ENCODE measurements at regions not wholly inside any gene's neighbourhood (a gene's known extent, or its start where the extent isn't known, plus 50 kb on each side); places are given as distances from the start of the nearest gene placed in this dataset.

DNA sequence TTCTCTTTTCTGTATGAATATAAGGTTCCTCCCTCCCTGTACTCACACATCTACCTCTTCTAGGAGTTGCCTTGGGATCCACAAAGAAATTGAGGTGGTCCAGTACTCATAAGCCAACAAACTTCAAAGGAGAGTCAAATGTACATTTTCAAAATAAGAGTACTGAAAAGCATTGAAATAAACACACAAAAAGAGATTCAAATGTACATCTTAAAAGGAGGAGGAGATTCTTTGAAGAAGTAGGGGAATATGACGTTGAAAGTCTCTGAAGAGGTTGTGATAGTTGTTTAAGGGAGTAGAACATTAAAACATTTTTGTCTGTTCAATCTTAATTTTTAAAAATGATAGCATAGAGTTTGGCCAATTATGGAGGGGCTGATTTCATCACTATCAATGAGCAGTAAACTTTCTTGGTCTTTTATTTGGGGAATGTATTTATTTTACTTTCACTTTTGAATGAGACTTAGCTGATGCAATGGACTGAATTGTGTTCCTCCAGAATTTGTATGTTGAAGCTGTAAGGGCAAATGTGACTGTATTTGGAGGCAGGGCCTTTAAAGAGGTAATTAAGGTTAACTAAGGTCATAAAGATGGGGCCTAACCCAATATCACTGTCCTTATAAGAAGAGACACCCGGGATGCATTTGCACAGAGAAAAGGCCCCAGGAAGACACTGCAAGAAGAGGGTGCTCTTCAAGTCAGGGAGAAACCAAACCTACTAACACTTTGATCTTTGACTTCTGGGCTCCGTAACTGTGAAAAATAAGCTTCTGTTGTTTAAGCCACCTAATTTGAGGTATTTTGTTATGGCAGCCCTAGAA, 226.3 kb upstream of the PGRMC2 start:
- Histone ChIP-seq H3K9me3 (no peaks in the 10 kb centered on the region), H3K27me3 (no peaks in the 10 kb centered on the region), H3K4me1 (peaks cover 9% of the 10 kb centered on the region), H3K36me3 (no peaks in the 10 kb centered on the region), H3K4me3 (ENCODE audit: low read depth, low read length) (no peak overlapping the region)
- DNase-seq = no peak
- TF ChIP-seq, protein P1, sequence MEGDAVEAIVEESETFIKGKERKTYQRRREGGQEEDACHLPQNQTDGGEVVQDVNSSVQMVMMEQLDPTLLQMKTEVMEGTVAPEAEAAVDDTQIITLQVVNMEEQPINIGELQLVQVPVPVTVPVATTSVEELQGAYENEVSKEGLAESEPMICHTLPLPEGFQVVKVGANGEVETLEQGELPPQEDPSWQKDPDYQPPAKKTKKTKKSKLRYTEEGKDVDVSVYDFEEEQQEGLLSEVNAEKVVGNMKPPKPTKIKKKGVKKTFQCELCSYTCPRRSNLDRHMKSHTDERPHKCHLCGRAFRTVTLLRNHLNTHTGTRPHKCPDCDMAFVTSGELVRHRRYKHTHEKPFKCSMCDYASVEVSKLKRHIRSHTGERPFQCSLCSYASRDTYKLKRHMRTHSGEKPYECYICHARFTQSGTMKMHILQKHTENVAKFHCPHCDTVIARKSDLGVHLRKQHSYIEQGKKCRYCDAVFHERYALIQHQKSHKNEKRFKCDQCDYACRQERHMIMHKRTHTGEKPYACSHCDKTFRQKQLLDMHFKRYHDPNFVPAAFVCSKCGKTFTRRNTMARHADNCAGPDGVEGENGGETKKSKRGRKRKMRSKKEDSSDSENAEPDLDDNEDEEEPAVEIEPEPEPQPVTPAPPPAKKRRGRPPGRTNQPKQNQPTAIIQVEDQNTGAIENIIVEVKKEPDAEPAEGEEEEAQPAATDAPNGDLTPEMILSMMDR (IDR thresholded peaks at IDR 0.05; ENCODE audit: low read depth, low read length) = no peak

DNA sequence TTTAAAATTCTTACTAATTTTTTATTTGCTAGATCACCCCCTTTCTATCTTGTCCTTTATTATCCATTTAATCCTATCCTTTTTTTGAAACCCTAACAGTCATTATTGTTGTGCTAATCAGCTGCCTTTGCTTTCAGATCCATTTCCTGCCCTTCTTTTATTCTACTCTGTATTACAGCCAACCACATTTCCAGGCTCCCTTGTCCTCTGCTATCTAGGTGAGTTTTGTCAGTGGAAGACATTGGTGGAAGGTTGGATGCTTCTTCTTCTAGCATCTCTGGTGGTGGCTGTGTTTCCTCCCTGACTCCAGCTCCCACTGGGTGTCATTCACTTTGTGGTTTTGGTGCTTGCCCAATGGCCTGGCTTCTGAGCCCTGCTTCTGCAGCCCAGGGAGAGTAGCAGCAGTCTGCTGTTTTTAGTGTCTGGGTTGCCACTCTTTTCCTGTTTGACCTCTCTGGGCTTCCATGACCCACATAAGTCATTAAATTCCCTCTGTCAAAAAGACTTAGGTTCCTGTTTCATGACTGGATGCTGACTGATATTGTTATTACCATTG, 225.2 kb upstream of the PGRMC2 start:
- TF ChIP-seq, protein P1 (IDR thresholded peaks at IDR 0.05; ENCODE audit: low read depth, low read length) = no peak
- no peak for DNase-seq
- H3K4me3 ChIP-seq (ENCODE audit: low read depth, low read length) = no peak overlapping the region
- H3K4me1 ChIP-seq = peaks cover 6% of the 10 kb centered on the region
- H3K9me3 ChIP-seq = no peaks in the 10 kb centered on the region
- H3K27me3 ChIP-seq = no peaks in the 10 kb centered on the region
- no peaks in the 10 kb centered on the region for H3K36me3 ChIP-seq

DNA sequence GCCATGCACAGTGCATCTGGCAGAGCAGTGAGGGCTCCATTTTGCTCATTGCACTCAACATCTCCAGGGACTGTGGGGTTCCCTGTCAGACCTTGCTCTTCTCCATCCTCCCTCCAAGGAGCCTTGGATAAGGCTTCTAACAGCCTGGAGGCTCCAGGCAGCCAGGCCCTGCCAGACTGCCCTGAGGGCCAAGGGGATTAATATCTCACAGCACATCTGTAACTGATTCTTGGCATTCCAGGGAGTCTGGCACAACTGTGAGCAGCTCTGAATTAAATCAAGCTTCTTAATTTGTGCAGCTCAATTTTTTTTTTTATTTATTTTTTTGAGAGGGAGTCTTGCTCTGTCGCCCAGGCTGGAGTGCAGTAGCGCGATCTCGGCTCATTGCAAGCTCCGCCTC, 224.5 kb upstream of the PGRMC2 start:
- H3K36me3 ChIP-seq = no peaks in the 10 kb centered on the region
- H3K4me1 ChIP-seq = peaks cover 2% of the 10 kb centered on the region
- H3K4me3 ChIP-seq (ENCODE audit: low read depth, low read length) = no peak overlapping the region
- no peaks in the 10 kb centered on the region for H3K9me3 ChIP-seq
- no peak for DNase-seq
- no peaks in the 10 kb centered on the region for H3K27me3 ChIP-seq
- TF ChIP-seq, protein P1 (IDR thresholded peaks at IDR 0.05; ENCODE audit: low read depth, low read length) = no peak

DNA sequence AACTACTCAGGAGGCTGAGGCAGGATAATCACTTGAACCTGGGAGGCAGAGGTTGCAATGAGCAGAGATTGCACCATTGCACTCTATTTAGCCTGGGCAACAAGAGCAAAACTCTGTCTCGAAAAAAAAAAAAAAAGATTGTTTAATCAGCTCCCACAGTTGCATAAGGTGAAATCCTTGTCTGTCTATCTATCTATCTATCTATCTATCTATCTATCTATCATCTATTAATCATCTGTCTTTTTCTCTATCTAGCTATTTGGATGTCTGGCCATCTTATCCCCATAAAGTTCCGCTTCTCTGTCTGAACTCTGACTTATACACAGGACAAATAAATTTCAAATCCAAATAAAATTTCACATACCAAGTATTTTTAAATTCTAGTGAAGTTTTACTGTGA, 223.2 kb upstream of the PGRMC2 start:
- no peaks in the 10 kb centered on the region for H3K36me3 ChIP-seq
- H3K9me3 ChIP-seq = no peaks in the 10 kb centered on the region
- TF ChIP-seq, protein P1 (IDR thresholded peaks at IDR 0.05; ENCODE audit: low read depth, low read length) = no peak
- no peak for DNase-seq
- no peaks in the 10 kb centered on the region for H3K4me1 ChIP-seq
- no peak overlapping the region for H3K4me3 ChIP-seq (ENCODE audit: low read depth, low read length)
- H3K27me3 ChIP-seq = no peaks in the 10 kb centered on the region

DNA sequence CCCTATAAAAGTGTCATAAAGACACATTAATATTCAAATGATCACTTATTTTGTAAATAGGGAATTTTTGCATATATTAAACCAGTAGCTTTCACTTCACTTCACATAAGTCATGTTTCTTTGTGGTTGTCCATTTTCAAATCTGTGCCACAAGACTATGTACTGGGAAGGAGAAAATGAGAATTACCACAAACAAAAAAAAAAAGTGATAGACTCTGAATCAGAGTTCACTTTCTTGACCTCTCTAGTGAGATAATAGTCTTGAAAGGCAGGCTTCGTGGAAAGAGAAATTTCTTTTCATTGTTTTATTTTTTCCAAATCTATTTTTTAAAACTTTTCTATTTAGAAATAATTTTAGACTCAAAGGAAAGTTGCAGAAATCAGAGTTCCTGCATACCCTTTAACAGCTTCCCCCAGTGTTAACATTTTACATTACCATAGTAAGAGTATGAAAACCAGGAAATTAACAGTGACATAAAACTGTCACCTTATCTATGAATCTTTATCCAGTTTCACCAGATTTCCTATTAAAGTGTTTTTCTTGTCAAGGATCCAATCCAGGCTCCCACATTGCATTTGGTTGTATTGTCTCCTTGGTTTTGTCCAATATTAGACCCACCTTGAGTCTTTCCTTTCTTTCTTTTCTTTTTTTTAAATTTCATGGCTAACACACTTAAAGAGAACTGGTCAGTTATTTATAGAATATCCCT, 215.4 kb upstream of the PGRMC2 start:
- TF ChIP-seq, protein P1 (IDR thresholded peaks at IDR 0.05; ENCODE audit: low read depth, low read length) = no peak
- Histone ChIP-seq H3K4me1 (no peaks in the 10 kb centered on the region), H3K27me3 (no peaks in the 10 kb centered on the region), H3K36me3 (no peaks in the 10 kb centered on the region), H3K9me3 (no peaks in the 10 kb centered on the region), H3K4me3 (ENCODE audit: low read depth, low read length) (no peak overlapping the region)
- DNase-seq = no peak

DNA sequence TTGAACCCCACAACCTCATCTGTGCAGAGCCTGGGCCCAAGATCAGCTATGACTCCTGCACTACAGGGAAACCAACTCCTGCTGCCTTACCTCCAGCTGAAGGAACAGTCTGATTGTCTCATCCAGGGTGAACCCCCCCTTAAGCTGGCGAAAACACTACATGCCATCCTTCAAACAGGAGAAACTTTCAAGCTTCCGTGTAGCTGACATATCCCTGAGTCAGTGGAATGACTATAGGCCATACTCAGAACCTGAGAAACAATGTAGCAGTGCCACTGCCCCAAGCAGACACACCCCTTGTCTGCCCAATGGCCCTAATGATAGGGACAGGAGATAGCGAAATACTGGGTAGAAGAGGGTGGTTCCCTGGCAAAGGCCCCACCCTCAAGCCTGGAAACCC, 213.6 kb upstream of the PGRMC2 start:
- DNase-seq = no peak
- TF ChIP-seq, protein P1 (IDR thresholded peaks at IDR 0.05; ENCODE audit: low read depth, low read length) = no peak
- no peaks in the 10 kb centered on the region for H3K27me3 ChIP-seq
- H3K4me1 ChIP-seq = no peaks in the 10 kb centered on the region
- H3K9me3 ChIP-seq = no peaks in the 10 kb centered on the region
- no peak overlapping the region for H3K4me3 ChIP-seq (ENCODE audit: low read depth, low read length)
- H3K36me3 ChIP-seq = no peaks in the 10 kb centered on the region

All from BE2C (cell line).